ENCODE measurements at regions not wholly inside any gene's neighbourhood (a gene's known extent, or its start where the extent isn't known, plus 50 kb on each side); places are given as distances from the start of the nearest gene placed in this dataset.

DNA sequence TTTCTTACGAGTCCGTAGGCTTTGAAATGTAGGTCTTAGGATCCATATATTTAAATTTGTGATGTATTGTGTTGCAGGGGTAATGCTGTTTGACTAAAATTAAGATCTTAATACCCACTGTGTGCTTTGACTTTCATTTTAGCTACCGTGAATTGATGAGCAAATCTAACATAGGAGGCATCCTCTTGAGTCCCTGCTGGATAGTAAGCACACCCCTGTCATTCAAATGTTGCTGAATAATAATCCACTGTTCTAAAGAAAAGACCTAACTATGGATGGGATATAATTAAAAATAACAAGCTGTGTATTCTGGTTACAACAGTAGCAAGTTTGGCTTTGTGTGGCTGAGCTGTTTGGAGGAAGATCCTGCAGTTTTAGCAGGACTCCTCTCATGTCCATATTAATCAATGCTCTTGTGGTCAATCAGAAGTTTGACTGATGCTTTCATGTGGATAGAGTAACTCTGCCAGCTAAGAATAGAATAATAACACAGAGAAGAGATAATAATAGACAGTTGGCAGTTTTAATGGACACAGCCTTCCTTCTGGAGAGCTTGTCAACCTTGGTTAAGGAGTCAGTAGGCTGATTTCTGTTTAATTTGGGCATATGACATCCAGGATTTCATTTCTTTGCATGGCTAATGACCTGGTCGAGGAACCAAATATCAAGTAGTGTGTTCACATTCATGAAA, 148.1 kb upstream of the MIS18BP1 start:
- Histone ChIP-seq H3K9me3 (no peaks in the 10 kb centered on the region), H3K36me3 (no peaks in the 10 kb centered on the region), H3K4me3 (no peak overlapping the region), H3K27me3 (no peaks in the 10 kb centered on the region), H3K4me1 (no peaks in the 10 kb centered on the region), H3K27ac (no peak overlapping the region)
- no peak for FAIRE-seq
- intact Hi-C loops (cut with DNase I): no loop called here
- ATAC-seq: no peak
- TF ChIP-seq, protein P1, sequence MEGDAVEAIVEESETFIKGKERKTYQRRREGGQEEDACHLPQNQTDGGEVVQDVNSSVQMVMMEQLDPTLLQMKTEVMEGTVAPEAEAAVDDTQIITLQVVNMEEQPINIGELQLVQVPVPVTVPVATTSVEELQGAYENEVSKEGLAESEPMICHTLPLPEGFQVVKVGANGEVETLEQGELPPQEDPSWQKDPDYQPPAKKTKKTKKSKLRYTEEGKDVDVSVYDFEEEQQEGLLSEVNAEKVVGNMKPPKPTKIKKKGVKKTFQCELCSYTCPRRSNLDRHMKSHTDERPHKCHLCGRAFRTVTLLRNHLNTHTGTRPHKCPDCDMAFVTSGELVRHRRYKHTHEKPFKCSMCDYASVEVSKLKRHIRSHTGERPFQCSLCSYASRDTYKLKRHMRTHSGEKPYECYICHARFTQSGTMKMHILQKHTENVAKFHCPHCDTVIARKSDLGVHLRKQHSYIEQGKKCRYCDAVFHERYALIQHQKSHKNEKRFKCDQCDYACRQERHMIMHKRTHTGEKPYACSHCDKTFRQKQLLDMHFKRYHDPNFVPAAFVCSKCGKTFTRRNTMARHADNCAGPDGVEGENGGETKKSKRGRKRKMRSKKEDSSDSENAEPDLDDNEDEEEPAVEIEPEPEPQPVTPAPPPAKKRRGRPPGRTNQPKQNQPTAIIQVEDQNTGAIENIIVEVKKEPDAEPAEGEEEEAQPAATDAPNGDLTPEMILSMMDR (IDR thresholded peaks at IDR 0.05): no peak
- 33 to 36% methylated on average over 4 of the region's 4 CpGs for WGBS, 2 donors
- no peak for DNase-seq

DNA sequence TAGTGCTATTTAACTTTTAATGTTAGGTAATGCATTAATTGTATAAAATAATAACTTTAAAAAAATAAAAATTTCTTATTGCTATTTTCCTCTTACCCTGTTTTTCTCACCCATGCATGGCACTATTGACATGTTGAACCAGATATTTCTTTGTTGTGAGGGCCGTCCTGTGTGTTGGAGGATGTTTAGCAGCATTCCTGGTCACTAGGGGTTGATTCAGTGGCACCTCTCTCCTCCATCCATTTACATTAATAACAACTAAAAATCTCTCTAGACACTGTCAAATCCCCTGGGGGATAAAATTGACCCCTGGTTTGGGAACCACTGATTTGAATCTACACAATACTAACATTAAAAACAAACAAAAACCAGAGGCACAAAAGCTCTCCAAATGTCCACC, 147.5 kb upstream of the MIS18BP1 start:
- TF ChIP-seq, protein P1 (IDR thresholded peaks at IDR 0.05): no peak
- no peak for ATAC-seq
- H3K36me3 ChIP-seq: no peaks in the 10 kb centered on the region
- WGBS, 2 donors: 39 to 46% methylated on average over 1 of the region's 1 CpG
- FAIRE-seq: no peak
- intact Hi-C loops (cut with DNase I): no loop called here
- no peaks in the 10 kb centered on the region for H3K9me3 ChIP-seq
- no peaks in the 10 kb centered on the region for H3K27me3 ChIP-seq
- no peak for DNase-seq
- H3K4me3 ChIP-seq: no peak overlapping the region
- no peak overlapping the region for H3K27ac ChIP-seq
- no peaks in the 10 kb centered on the region for H3K4me1 ChIP-seq

DNA sequence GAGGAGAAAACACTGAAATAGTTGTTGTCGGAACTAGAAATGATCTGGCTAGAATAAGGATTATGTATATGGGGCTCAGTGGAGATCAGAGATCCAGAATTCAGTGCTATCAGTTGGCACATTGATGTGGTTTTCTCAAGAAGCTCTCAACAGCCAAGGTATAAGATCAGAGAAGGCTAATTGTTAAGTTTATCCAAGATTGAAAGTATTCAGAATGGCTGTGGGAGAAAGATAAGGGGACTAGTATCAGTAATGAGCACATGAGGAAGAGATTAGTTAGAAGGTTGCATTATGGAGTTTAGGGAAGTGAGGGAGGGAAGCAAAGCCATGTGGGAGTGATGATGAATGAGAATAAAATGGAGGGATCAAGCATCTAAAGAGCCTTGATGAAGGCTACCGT, 128.1 kb upstream of the MIS18BP1 start:
- 62 to 68% methylated on average over 2 of the region's 2 CpGs for WGBS, 2 donors
- H3K27ac ChIP-seq: no peak overlapping the region
- DNase-seq (no peak), FAIRE-seq (no peak), ATAC-seq (no peak)
- TF ChIP-seq, protein P1 (IDR thresholded peaks at IDR 0.05): no peak
- no peak overlapping the region for H3K4me3 ChIP-seq
- H3K9me3 ChIP-seq: no peaks in the 10 kb centered on the region
- intact Hi-C loops (cut with DNase I): no loop called here
- no peaks in the 10 kb centered on the region for H3K4me1 ChIP-seq
- H3K27me3 ChIP-seq: no peaks in the 10 kb centered on the region
- H3K36me3 ChIP-seq: no peaks in the 10 kb centered on the region

DNA sequence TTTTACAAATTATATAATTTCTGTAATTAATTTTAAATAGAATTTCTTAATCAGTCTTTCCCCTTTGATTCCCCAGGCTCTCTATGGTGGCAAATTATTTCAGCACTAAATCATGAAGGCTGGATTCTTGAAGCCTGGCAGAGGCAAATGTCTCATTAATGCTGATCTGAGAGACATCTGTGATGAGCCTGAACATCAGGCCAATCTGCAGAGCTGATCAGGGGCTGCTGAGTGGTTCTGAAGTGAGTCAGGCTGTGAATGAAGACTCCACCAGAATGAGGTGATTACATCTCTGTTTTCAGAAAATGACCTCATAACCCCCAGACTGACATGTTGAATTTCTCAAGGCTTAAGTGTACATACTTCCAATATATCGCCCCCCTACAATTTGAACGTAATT, 124.2 kb upstream of the MIS18BP1 start:
- whole genome bisulfite sequencing, 2 donors: 68 to 78% methylated on average over 2 of the region's 2 CpGs
- ATAC-seq (no peak), FAIRE-seq (no peak), DNase-seq (no peak)
- Histone ChIP-seq H3K36me3 (no peaks in the 10 kb centered on the region), H3K9me3 (no peaks in the 10 kb centered on the region), H3K27me3 (no peaks in the 10 kb centered on the region), H3K27ac (no peak overlapping the region), H3K4me3 (no peak overlapping the region), H3K4me1 (no peaks in the 10 kb centered on the region)
- intact Hi-C loops (cut with DNase I): no loop called here
- TF ChIP-seq, protein P1 (IDR thresholded peaks at IDR 0.05): no peak

DNA sequence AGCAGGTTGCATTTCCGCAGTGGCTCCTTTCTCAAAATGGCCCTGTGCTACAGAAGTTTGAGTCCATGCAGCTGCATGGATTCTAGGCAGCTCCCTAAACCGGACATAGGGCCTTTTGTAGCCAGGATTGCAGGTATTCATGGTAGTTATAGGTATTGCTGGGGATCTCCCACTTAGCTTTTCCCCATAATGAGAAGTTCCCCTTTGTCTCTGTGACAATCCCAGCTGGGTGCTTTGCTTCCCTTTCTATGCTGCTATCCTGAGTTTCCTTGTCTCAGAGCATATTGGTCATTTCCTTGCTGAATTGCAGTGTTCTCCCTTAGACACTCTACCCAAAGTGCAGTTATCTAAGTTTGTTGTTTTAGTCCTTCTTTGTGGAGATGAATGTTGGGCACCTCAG, 120.9 kb upstream of the MIS18BP1 start:
- Histone ChIP-seq H3K9me3 (no peaks in the 10 kb centered on the region), H3K36me3 (no peaks in the 10 kb centered on the region), H3K4me3 (no peak overlapping the region), H3K27ac (no peak overlapping the region), H3K27me3 (no peaks in the 10 kb centered on the region), H3K4me1 (no peaks in the 10 kb centered on the region)
- no peak for DNase-seq
- 73 to 78% methylated on average over 2 of the region's 2 CpGs for WGBS, 2 donors
- intact Hi-C loops (cut with DNase I): no loop called here
- ATAC-seq: no peak
- FAIRE-seq: no peak
- TF ChIP-seq, protein P1 (IDR thresholded peaks at IDR 0.05): no peak

All from pancreas (tissue), 10 donors.